ENCODE measurements at regions not wholly inside any gene's neighbourhood (a gene's known extent, or its start where the extent isn't known, plus 50 kb on each side); places are given as distances from the start of the nearest gene placed in this dataset.

DNA sequence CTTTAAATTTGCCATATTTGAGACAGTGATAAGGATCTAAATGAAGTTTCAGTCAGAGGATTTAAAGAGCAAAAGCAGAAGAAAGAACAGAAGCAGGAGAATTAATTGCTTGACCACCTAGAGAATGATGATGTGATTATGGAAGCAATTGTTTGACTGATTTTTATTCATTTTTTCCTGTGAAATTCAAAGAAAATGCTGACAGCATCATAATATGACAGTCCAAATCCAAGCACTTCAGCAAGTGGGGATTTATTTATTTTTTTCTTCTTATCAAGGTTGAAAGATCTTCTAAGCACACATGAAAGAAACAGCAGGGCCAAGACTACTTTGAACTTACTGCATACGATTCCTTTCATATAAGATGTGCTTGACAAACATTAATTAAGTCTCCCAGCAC, 125.2 kb downstream of the BMP2 start:
- Histone ChIP-seq H3K27ac (ENCODE audit: low read length) (no peak overlapping the region), H3K36me3 (ENCODE audit: control insufficient read depth in 2 of 2, extremely low read depth in 1 of 2, insufficient read depth in 1 of 2, low read length in 1 of 2) (no peaks in the 10 kb centered on the region), H3K4me3 (ENCODE audit: control insufficient read depth in 1 of 2, extremely low read depth in 1 of 2, low read length in 1 of 2) (no peak overlapping the region), H3K4me1 (ENCODE audit: control insufficient read depth in 1 of 2, extremely low read depth in 1 of 2, insufficient read depth in 2 of 2, low read length in 2 of 2) (no peaks in the 10 kb centered on the region), H3K27me3 (replicated peaks in 1 of 2; ENCODE audit: control insufficient read depth in 2 of 2, extremely low read depth in 1 of 2, insufficient read depth in 2 of 2, low read length in 1 of 2) (no peaks in the 10 kb centered on the region), H3K9me3 (no peaks in the 10 kb centered on the region)
- ATAC-seq (replicated peaks in 1 of 4) (no peak), DNase-seq (no peak)
- Mint-ChIP-seq H3K9me3 (peaks cover 11 to 16% (median 12%) of the 10 kb centered on the region in 3 donors), H3K4me1 (no peaks in the 10 kb centered on the region), H3K36me3 (no peaks in the 10 kb centered on the region), H3K27me3 (no peaks in the 10 kb centered on the region), H3K4me3 (no peak overlapping the region), H3K27ac (no peak overlapping the region)
- ChIA-PET POLR2A (no interaction called here), CTCF (no interaction called here)
- WGBS (ENCODE audit: insufficient coverage): no CpG with 5 or more reads among the region's 1 CpG

DNA sequence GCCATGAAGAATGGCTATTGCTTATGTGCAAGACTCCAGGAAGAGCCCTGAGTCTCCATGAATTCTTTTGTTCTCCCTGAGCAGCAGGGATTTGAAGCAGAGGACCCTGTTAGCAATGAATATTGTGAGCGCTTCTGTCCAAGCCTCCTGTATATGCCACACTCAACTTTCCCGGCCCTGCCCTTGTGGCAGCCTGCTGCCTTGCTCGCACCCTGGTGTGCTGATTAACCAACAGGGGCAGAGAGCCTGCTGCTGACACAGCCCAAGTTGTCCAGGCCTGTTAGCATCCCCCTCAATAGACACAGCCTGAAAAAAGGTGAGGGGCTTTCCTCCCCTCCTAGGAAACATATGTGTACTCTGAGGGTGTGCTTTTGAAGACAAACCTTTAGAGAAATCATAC, 131.4 kb downstream of the BMP2 start:
- 68% methylated on average over 3 of the region's 3 CpGs for WGBS (ENCODE audit: insufficient coverage)
- Histone ChIP-seq H3K27ac (ENCODE audit: low read length) (no peak overlapping the region), H3K4me3 (ENCODE audit: control insufficient read depth in 1 of 2, extremely low read depth in 1 of 2, low read length in 1 of 2) (no peak overlapping the region), H3K4me1 (ENCODE audit: control insufficient read depth in 1 of 2, extremely low read depth in 1 of 2, insufficient read depth in 2 of 2, low read length in 2 of 2) (no peaks in the 10 kb centered on the region), H3K27me3 (replicated peaks in 1 of 2; ENCODE audit: control insufficient read depth in 2 of 2, extremely low read depth in 1 of 2, insufficient read depth in 2 of 2, low read length in 1 of 2) (no peaks in the 10 kb centered on the region), H3K36me3 (ENCODE audit: control insufficient read depth in 2 of 2, extremely low read depth in 1 of 2, insufficient read depth in 1 of 2, low read length in 1 of 2) (no peaks in the 10 kb centered on the region), H3K9me3 (no peaks in the 10 kb centered on the region)
- POLR2A ChIA-PET: no interaction called here
- no peak overlapping the region for H3K27ac Mint-ChIP-seq
- DNase-seq: no peak
- H3K4me1 Mint-ChIP-seq: no peaks in the 10 kb centered on the region
- no peak overlapping the region for H3K4me3 Mint-ChIP-seq
- no peaks in the 10 kb centered on the region for H3K36me3 Mint-ChIP-seq
- H3K9me3 Mint-ChIP-seq: peaks cover 2 to 26% (median 17%) of the 10 kb centered on the region in 3 donors
- ATAC-seq (replicated peaks in 1 of 4): no peak
- CTCF ChIA-PET: no interaction called here
- H3K27me3 Mint-ChIP-seq: no peaks in the 10 kb centered on the region

DNA sequence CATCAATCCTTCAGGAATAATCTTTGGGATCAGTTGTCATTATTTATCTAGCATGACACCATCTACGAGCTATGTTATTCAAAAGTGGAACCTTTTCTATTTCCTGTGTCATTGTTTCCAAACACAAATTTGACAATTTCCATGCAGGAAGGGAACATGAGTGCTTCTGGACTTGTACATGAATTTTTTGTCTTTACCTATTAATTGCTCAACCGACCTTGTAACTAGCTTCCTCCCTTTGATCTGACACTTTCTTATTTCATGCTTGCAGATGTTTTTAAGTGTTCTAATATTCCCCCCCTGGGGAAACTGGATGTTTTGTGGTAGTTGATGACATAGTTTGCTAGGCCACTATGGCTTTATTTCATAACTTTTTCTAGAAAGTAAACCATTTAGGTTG, 139.4 kb downstream of the BMP2 start:
- H3K27me3 ChIP-seq (replicated peaks in 1 of 2; ENCODE audit: control insufficient read depth in 2 of 2, extremely low read depth in 1 of 2, insufficient read depth in 2 of 2, low read length in 1 of 2): no peaks in the 10 kb centered on the region
- ATAC-seq (replicated peaks in 1 of 4): no peak
- no peak for DNase-seq
- POLR2A ChIA-PET: no interaction called here
- H3K4me3 ChIP-seq (ENCODE audit: control insufficient read depth in 1 of 2, extremely low read depth in 1 of 2, low read length in 1 of 2): no peak overlapping the region
- no peaks in the 10 kb centered on the region for H3K4me1 Mint-ChIP-seq
- CTCF ChIA-PET: no interaction called here
- H3K4me1 ChIP-seq (ENCODE audit: control insufficient read depth in 1 of 2, extremely low read depth in 1 of 2, insufficient read depth in 2 of 2, low read length in 2 of 2): no peaks in the 10 kb centered on the region
- H3K36me3 Mint-ChIP-seq: no peaks in the 10 kb centered on the region
- H3K27ac ChIP-seq (ENCODE audit: low read length): no peak overlapping the region
- peaks cover 4 to 8% (median 7%) of the 10 kb centered on the region in 3 donors for H3K9me3 Mint-ChIP-seq
- WGBS (ENCODE audit: insufficient coverage): no CpG with 5 or more reads among the region's 2 CpGs
- H3K9me3 ChIP-seq: no peaks in the 10 kb centered on the region
- H3K27me3 Mint-ChIP-seq: no peaks in the 10 kb centered on the region
- H3K27ac Mint-ChIP-seq: no peak overlapping the region
- no peak overlapping the region for H3K4me3 Mint-ChIP-seq
- H3K36me3 ChIP-seq (ENCODE audit: control insufficient read depth in 2 of 2, extremely low read depth in 1 of 2, insufficient read depth in 1 of 2, low read length in 1 of 2): no peaks in the 10 kb centered on the region

DNA sequence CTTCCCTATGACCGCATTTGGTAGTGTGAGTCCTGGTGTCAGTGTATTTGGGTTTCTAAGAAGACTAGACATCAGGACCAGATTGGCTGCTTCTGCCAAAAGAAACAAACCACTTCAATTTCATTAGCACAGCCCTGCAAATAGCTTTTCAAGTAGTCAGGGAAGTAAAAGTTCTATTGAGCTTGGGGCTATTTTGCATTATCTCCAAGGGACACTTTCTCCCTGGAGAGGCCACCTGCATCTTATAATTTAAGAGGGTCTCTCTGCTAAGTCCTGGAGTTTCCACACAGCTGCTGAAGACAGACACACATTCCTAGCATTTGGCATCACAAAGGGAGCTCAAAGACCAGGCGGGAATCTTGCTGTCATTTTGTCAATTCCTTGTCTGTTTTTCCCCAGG, 141.2 kb downstream of the BMP2 start:
- Mint-ChIP-seq H3K27me3 (no peaks in the 10 kb centered on the region), H3K4me1 (no peaks in the 10 kb centered on the region), H3K27ac (no peak overlapping the region), H3K9me3 (peaks cover 4 to 8% (median 7%) of the 10 kb centered on the region in 3 donors), H3K4me3 (no peak overlapping the region), H3K36me3 (no peaks in the 10 kb centered on the region)
- ChIA-PET CTCF (no interaction called here), POLR2A (interaction anchor here in 1 of 2 donors (0.6 kb wide), 1 partner anchor 101 kb away, joined by 4 read pairs; no protein-coding TSS in a partner anchor)
- DNase-seq (no peak), ATAC-seq (replicated peaks in 1 of 4) (no peak)
- H3K27me3 ChIP-seq (replicated peaks in 1 of 2; ENCODE audit: control insufficient read depth in 2 of 2, extremely low read depth in 1 of 2, insufficient read depth in 2 of 2, low read length in 1 of 2): no peaks in the 10 kb centered on the region
- H3K4me1 ChIP-seq (ENCODE audit: control insufficient read depth in 1 of 2, extremely low read depth in 1 of 2, insufficient read depth in 2 of 2, low read length in 2 of 2): no peaks in the 10 kb centered on the region
- H3K4me3 ChIP-seq (ENCODE audit: control insufficient read depth in 1 of 2, extremely low read depth in 1 of 2, low read length in 1 of 2): no peak overlapping the region
- WGBS (ENCODE audit: insufficient coverage): no CpG with 5 or more reads among the region's 2 CpGs
- no peak overlapping the region for H3K27ac ChIP-seq (ENCODE audit: low read length)
- H3K36me3 ChIP-seq (ENCODE audit: control insufficient read depth in 2 of 2, extremely low read depth in 1 of 2, insufficient read depth in 1 of 2, low read length in 1 of 2): no peaks in the 10 kb centered on the region
- H3K9me3 ChIP-seq: no peaks in the 10 kb centered on the region

DNA sequence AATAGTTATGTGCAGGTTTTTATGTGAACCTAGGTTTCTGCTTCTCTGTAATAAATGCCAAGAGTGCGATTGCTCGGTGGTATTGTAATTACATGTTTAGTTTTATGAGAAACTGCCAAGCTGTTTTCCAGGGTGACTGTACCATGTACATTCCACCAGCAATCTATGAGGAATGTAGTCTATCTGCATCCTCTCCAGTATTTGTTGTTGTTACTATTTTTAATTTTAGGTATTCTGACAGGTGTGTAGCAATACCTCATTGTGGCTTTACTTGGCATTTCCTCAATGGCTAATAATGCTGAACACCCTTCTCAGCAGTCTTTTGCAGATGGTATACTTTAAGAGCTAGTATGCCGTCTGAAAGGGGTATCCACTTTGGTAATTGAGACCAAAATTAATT, 142.1 kb downstream of the BMP2 start:
- no peak for ATAC-seq (replicated peaks in 1 of 4)
- Histone ChIP-seq H3K4me1 (ENCODE audit: control insufficient read depth in 1 of 2, extremely low read depth in 1 of 2, insufficient read depth in 2 of 2, low read length in 2 of 2) (no peaks in the 10 kb centered on the region), H3K9me3 (no peaks in the 10 kb centered on the region), H3K36me3 (ENCODE audit: control insufficient read depth in 2 of 2, extremely low read depth in 1 of 2, insufficient read depth in 1 of 2, low read length in 1 of 2) (no peaks in the 10 kb centered on the region), H3K27me3 (replicated peaks in 1 of 2; ENCODE audit: control insufficient read depth in 2 of 2, extremely low read depth in 1 of 2, insufficient read depth in 2 of 2, low read length in 1 of 2) (no peaks in the 10 kb centered on the region), H3K4me3 (ENCODE audit: control insufficient read depth in 1 of 2, extremely low read depth in 1 of 2, low read length in 1 of 2) (no peak overlapping the region), H3K27ac (ENCODE audit: low read length) (no peak overlapping the region)
- 60% methylated on average over 1 of the region's 3 CpGs for WGBS (ENCODE audit: insufficient coverage)
- no peak overlapping the region for H3K27ac Mint-ChIP-seq
- H3K27me3 Mint-ChIP-seq: no peaks in the 10 kb centered on the region
- ChIA-PET CTCF (no interaction called here), POLR2A (interaction anchor here in 1 of 2 donors (0.6 kb wide), 1 partner anchor 102 kb away, joined by 4 read pairs; no protein-coding TSS in a partner anchor)
- peaks cover 4 to 11% (median 11%) of the 10 kb centered on the region in 3 donors for H3K9me3 Mint-ChIP-seq
- H3K36me3 Mint-ChIP-seq: no peaks in the 10 kb centered on the region
- no peak overlapping the region for H3K4me3 Mint-ChIP-seq
- no peaks in the 10 kb centered on the region for H3K4me1 Mint-ChIP-seq
- no peak for DNase-seq

DNA sequence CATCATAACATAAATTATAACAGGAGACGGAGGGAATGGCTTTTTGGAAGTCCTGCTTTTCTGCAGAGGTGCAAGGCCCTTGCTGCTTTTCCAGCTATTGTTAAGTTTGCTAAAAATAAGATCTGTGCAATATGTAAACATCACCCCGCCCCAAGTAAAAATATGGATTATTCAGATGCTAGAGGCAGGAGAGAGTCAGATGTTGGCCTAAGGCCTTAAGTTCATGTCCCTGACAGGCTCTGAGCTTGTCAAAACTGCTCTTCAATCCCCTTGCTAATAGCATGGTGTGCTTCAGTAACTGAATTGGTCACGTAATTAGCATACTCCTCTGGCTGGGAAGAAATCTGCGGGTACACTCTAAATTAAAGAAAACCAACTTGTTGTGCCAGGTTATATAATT, 147.5 kb downstream of the BMP2 start:
- H3K27me3 Mint-ChIP-seq: no peaks in the 10 kb centered on the region
- Histone ChIP-seq H3K36me3 (ENCODE audit: control insufficient read depth in 2 of 2, extremely low read depth in 1 of 2, insufficient read depth in 1 of 2, low read length in 1 of 2) (no peaks in the 10 kb centered on the region), H3K27ac (ENCODE audit: low read length) (no peak overlapping the region), H3K4me1 (ENCODE audit: control insufficient read depth in 1 of 2, extremely low read depth in 1 of 2, insufficient read depth in 2 of 2, low read length in 2 of 2) (no peaks in the 10 kb centered on the region), H3K4me3 (ENCODE audit: control insufficient read depth in 1 of 2, extremely low read depth in 1 of 2, low read length in 1 of 2) (no peak overlapping the region), H3K27me3 (replicated peaks in 1 of 2; ENCODE audit: control insufficient read depth in 2 of 2, extremely low read depth in 1 of 2, insufficient read depth in 2 of 2, low read length in 1 of 2) (no peaks in the 10 kb centered on the region), H3K9me3 (no peaks in the 10 kb centered on the region)
- H3K27ac Mint-ChIP-seq: no peak overlapping the region
- no peaks in the 10 kb centered on the region for H3K36me3 Mint-ChIP-seq
- peaks cover 4 to 16% (median 11%) of the 10 kb centered on the region in 3 donors for H3K9me3 Mint-ChIP-seq
- WGBS (ENCODE audit: insufficient coverage): 80% methylated on average over 2 of the region's 4 CpGs
- H3K4me1 Mint-ChIP-seq: no peaks in the 10 kb centered on the region
- ChIA-PET CTCF (no interaction called here), POLR2A (interaction anchor here in 1 of 2 donors (0.6 kb wide), 1 partner anchor 428 kb away, joined by 3 read pairs; no protein-coding TSS in a partner anchor)
- DNase-seq (no peak), ATAC-seq (replicated peaks in 1 of 4) (no peak)
- H3K4me3 Mint-ChIP-seq: no peak overlapping the region

DNA sequence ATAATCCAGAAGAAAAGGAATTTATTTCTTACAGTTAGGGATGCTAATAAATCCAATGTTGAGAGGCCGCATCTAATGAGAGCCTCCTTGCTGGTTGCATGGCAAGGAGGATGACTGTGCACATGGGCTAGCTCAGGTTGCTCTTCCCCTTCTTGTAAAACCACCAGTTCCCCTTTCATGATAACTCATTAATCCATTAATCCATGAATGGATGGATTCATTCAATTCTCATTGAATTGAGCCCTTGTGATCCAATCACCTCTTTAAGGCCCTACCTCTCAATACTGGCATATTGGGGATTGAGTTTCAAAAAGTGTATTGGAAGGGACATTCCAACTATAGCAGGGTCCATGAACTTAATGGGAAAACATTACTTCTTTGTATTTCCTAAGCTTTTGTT, 149.5 kb downstream of the BMP2 start:
- DNase-seq (no peak), ATAC-seq (replicated peaks in 1 of 4) (no peak)
- Mint-ChIP-seq H3K27ac (no peak overlapping the region), H3K4me1 (no peaks in the 10 kb centered on the region), H3K27me3 (no peaks in the 10 kb centered on the region), H3K4me3 (no peak overlapping the region), H3K36me3 (no peaks in the 10 kb centered on the region), H3K9me3 (peaks cover 4 to 16% (median 15%) of the 10 kb centered on the region in 3 donors)
- POLR2A ChIA-PET: no interaction called here
- Histone ChIP-seq H3K36me3 (ENCODE audit: control insufficient read depth in 2 of 2, extremely low read depth in 1 of 2, insufficient read depth in 1 of 2, low read length in 1 of 2) (no peaks in the 10 kb centered on the region), H3K27me3 (replicated peaks in 1 of 2; ENCODE audit: control insufficient read depth in 2 of 2, extremely low read depth in 1 of 2, insufficient read depth in 2 of 2, low read length in 1 of 2) (no peaks in the 10 kb centered on the region), H3K4me3 (ENCODE audit: control insufficient read depth in 1 of 2, extremely low read depth in 1 of 2, low read length in 1 of 2) (no peak overlapping the region), H3K9me3 (no peaks in the 10 kb centered on the region), H3K27ac (ENCODE audit: low read length) (no peak overlapping the region), H3K4me1 (ENCODE audit: control insufficient read depth in 1 of 2, extremely low read depth in 1 of 2, insufficient read depth in 2 of 2, low read length in 2 of 2) (no peaks in the 10 kb centered on the region)
- CTCF ChIA-PET: interaction anchor here in 1 of 2 donors (0.7 kb wide), 1 partner anchor 144 kb away, joined by 3 read pairs; no protein-coding TSS in a partner anchor
- 100% methylated on average over 1 of the region's 1 CpG for WGBS (ENCODE audit: insufficient coverage)

Measured in T-cell (primary cell).